ENCODE measurements at regions not wholly inside any gene's neighbourhood (a gene's known extent, or its start where the extent isn't known, plus 50 kb on each side); places are given as distances from the start of the nearest gene placed in this dataset.

- TF ChIP-seq CTCF (IDR thresholded peaks at IDR 0.05), result no peak
- TF ChIP-seq ZBTB43 (CRISPR knock-in tag; IDR thresholded peaks at IDR 0.05), result no peak
- TF ChIP-seq ATF2 (CRISPR knock-in tag; IDR thresholded peaks at IDR 0.05; ENCODE audit: borderline replicate concordance, low read depth), result no peak
- no peak for TF ChIP-seq OVOL2 (CRISPR knock-in tag; IDR thresholded peaks at IDR 0.05; ENCODE audit: borderline replicate concordance)
- no peak for TF ChIP-seq USF1 (CRISPR knock-in tag; IDR thresholded peaks at IDR 0.05)
- TF ChIP-seq E2F1 (CRISPR knock-in tag; IDR thresholded peaks at IDR 0.05), result no peak
- TF ChIP-seq NFATC4 (CRISPR knock-in tag; IDR thresholded peaks at IDR 0.05), result no peak
Measured at GRCh38 chr18:1796636-1797035, 774.7 kb downstream of the METTL4 start.

Data from WTC11 (cell line).